SK-N-SH (cell line): ENCODE measurements at regions not wholly inside any gene's neighbourhood (a gene's known extent, or its start where the extent isn't known, plus 50 kb on each side); places are given as distances from the start of the nearest gene placed in this dataset.

Experiments used
- EP300 ChIP-seq, 2 experiments: IDR thresholded peaks; 2 replicates each; pipeline versions ENCODE4 v1.4.0 to v1.6.1; 2012; ENCODE audit warnings: borderline replicate concordance in 1 of 2, low read depth in 1 of 2, low read length in 1 of 2
- EZH2phosphoT487 ChIP-seq: fragments of 200-600 bp; sonication (generic); IDR thresholded peaks from 2 replicates; pipeline ENCODE4 v1.6.1; 2017; ENCODE audit warnings: low read depth, mixed run types, mild to moderate bottlenecking, antibody characterized with exemption, moderate library complexity, borderline replicate concordance
- REST ChIP-seq: IDR thresholded peaks from 2 replicates; pipeline ENCODE4 v1.6.1; 2012; ENCODE audit warnings: mild to moderate bottlenecking, low read depth, low read length, moderate library complexity
- TEAD4 ChIP-seq: IDR thresholded peaks from 2 replicates; pipeline ENCODE4 v1.4.0; 2012; ENCODE audit warnings: mild to moderate bottlenecking, borderline replicate concordance; ENCODE audit not compliant: insufficient read depth
- TF ChIP-seq, protein P1 (sequence below): fragments of 200-600 bp; sonication (generic); IDR thresholded peaks from 2 replicates; pipeline ENCODE4 v1.6.1; 2017; ENCODE audit warnings: antibody characterized with exemption, mild to moderate bottlenecking, moderate library complexity

DNA sequence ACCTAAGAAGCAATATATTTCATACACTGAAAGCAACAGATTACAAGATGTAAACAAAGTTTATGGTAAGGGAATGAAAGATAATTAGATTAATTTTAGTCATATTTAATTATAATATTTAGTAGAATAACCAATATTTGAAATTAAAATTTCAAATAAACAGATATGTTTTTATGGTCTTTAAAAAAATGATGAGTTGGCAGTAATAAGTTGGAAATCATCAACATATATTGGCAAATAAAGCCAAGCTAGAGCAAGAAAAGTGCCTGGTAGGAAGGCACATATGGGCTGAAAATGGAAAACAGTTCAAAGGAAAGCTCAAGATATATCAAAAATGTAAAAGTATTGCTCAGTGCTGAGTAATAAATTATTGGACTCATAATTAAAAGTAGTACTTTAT lies 1274.0 kb downstream of the AMY1C start:
- TF ChIP-seq EP300 (IDR thresholded peaks at IDR 0.05; ENCODE audit: borderline replicate concordance in 1 of 2, low read depth in 1 of 2, low read length in 1 of 2): no peak
- no peak for TF ChIP-seq REST
- TF ChIP-seq TEAD4: no peak
- no peak for TF ChIP-seq EZH2phosphoT487
- TF ChIP-seq, protein P1, sequence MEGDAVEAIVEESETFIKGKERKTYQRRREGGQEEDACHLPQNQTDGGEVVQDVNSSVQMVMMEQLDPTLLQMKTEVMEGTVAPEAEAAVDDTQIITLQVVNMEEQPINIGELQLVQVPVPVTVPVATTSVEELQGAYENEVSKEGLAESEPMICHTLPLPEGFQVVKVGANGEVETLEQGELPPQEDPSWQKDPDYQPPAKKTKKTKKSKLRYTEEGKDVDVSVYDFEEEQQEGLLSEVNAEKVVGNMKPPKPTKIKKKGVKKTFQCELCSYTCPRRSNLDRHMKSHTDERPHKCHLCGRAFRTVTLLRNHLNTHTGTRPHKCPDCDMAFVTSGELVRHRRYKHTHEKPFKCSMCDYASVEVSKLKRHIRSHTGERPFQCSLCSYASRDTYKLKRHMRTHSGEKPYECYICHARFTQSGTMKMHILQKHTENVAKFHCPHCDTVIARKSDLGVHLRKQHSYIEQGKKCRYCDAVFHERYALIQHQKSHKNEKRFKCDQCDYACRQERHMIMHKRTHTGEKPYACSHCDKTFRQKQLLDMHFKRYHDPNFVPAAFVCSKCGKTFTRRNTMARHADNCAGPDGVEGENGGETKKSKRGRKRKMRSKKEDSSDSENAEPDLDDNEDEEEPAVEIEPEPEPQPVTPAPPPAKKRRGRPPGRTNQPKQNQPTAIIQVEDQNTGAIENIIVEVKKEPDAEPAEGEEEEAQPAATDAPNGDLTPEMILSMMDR: no peak
